Naive thymus-derived CD4-positive, alpha-beta T cell (primary cell): ENCODE measurements at regions not wholly inside any gene's neighbourhood (a gene's known extent, or its start where the extent isn't known, plus 50 kb on each side); places are given as distances from the start of the nearest gene placed in this dataset.

Experiments
- ATAC-seq: fragments of 150-1000 bp; cut with Tn5 transposase; 2 replicates; pipeline ENCODE4 v1.10.0; 2021; ENCODE audit warnings: mild to moderate bottlenecking, moderate library complexity
- CTCF ChIA-PET: fragments of 350-600 bp; sonication (Branson Sonifier 250); formaldehyde crosslinking; loops from one replicate; lab custom pipeline; 2021; ENCODE audit warnings: antibody characterized with exemption; lab: Charles Lee
- POLR2A ChIA-PET: fragments of 350-600 bp; sonication (Branson Sonifier 250); formaldehyde crosslinking; loops from one replicate; lab custom pipeline; 2021; ENCODE audit warnings: antibody characterized with exemption, inconsistent platforms; lab: Charles Lee
- DNase-seq, 9 donors: peaks; one replicate each; pipeline versions ENCODE4 v3.0.0 to v3.0.0-alpha.2; 2020 to 2022; ENCODE audit warnings: mixed read lengths in 1 of 9
- H3K27ac ChIP-seq: one replicate; pipeline ENCODE4 v1.7.0; 2013; ENCODE audit warnings: mild to moderate bottlenecking, low read depth, low read length, moderate library complexity
- H3K27me3 ChIP-seq, 2 donors: one replicate each; pipeline ENCODE4 v1.7.0; 2013; ENCODE audit warnings: low read length in 2 of 2, mild to moderate bottlenecking in 2 of 2, moderate library complexity in 2 of 2; ENCODE audit not compliant: control insufficient read depth in 2 of 2, insufficient read depth in 2 of 2
- H3K36me3 ChIP-seq, 3 experiments: 1 replicate in 2 of 3; 2 replicates in 1 of 3; pipeline ENCODE4 v1.7.0; 2013; ENCODE audit warnings: low read length in 3 of 3, mild to moderate bottlenecking in 3 of 3, moderate library complexity in 1 of 3; ENCODE audit not compliant: insufficient read depth in 3 of 3, control insufficient read depth in 2 of 3
- H3K4me1 ChIP-seq, 2 donors: one replicate each; pipeline ENCODE4 v1.7.0; 2013; ENCODE audit warnings: low read length in 2 of 2, mild to moderate bottlenecking in 2 of 2, moderate library complexity in 1 of 2; ENCODE audit not compliant: control insufficient read depth in 2 of 2, insufficient read depth in 2 of 2
- H3K4me3 ChIP-seq: 2 replicates; pipeline ENCODE4 v1.7.0; 2013; ENCODE audit warnings: mild to moderate bottlenecking, low read length
- H3K9me3 ChIP-seq, 3 experiments: 1 replicate in 2 of 3; 2 replicates in 1 of 3; pipeline ENCODE4 v1.7.0; 2013; ENCODE audit warnings: low read length in 3 of 3; ENCODE audit not compliant: control insufficient read depth in 2 of 3
- H3K27ac Mint-ChIP-seq, 9 donors: one replicate each; pipeline ENCODE4 v1.8.0; 2020 to 2022; ENCODE audit warnings: mixed read lengths in 9 of 9, mild to moderate bottlenecking in 8 of 9, moderate library complexity in 5 of 9, inconsistent platforms in 2 of 9
- H3K27me3 Mint-ChIP-seq, 5 donors: one replicate each; pipeline ENCODE4 v1.8.0; 2021 to 2022; ENCODE audit warnings: mixed read lengths in 5 of 5, mild to moderate bottlenecking in 1 of 5
- H3K36me3 Mint-ChIP-seq, 5 donors: one replicate each; pipeline ENCODE4 v1.8.0; 2020 to 2022; ENCODE audit warnings: mixed read lengths in 5 of 5, mild to moderate bottlenecking in 3 of 5, inconsistent platforms in 1 of 5
- H3K4me1 Mint-ChIP-seq, 7 donors: one replicate each; pipeline ENCODE4 v1.8.0; 2020 to 2022; ENCODE audit warnings: mixed read lengths in 7 of 7, mild to moderate bottlenecking in 3 of 7, inconsistent platforms in 1 of 7
- H3K4me3 Mint-ChIP-seq, 10 donors: one replicate each; pipeline ENCODE4 v1.8.0; 2020 to 2022; ENCODE audit warnings: mild to moderate bottlenecking in 10 of 10, mixed read lengths in 10 of 10, moderate library complexity in 6 of 10, inconsistent platforms in 2 of 10
- H3K9me3 Mint-ChIP-seq, 11 donors: one replicate each; pipeline ENCODE4 v1.8.0; 2020 to 2022; ENCODE audit warnings: mixed read lengths in 11 of 11, mild to moderate bottlenecking in 4 of 11, inconsistent platforms in 1 of 11, moderate library complexity in 1 of 11
- intact Hi-C, 2 donors: fragments of 100-400 bp; cut with micrococcal nuclease; formaldehyde crosslinking; loops; one replicate each; pipeline ENCODE4 v1.15.1; 2023

DNA sequence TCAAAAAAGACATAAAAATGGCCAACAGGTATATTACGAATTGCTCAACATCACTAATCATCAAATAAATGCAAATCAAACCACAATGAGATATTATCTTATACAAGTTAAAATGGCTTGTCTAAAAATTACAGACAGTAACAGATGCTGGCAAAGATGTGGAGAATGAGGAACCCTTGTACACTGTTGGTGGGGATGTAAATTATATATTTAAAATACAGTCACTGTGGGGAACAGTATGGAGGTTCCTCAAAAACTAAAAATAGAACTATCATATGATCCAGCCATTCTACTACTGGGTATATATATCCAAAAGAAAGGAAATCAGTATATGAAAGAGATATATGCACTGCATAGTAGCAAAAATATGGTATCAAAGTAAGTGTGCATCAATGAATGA lies 1037.2 kb upstream of the B3GALT2 start:
- Histone ChIP-seq H3K4me3 (no peak overlapping the region), H3K4me1 (peaks cover 6 to 10% of the 10 kb centered on the region in 2 donors), H3K27me3 (no peaks in the 10 kb centered on the region), H3K9me3 (no peaks in the 10 kb centered on the region), H3K27ac (no peak overlapping the region), H3K36me3 (no peaks in the 10 kb centered on the region)
- no peak for DNase-seq
- Mint-ChIP-seq H3K4me3 (no peak overlapping the region), H3K36me3 (peaks cover 0 to 6% (median 4%) of the 10 kb centered on the region in 5 donors), H3K4me1 (peaks cover 5 to 25% (median 19%) of the 10 kb centered on the region in 7 donors), H3K9me3 (peaks cover 0 to 4% (median 0%) of the 10 kb centered on the region in 11 donors), H3K27ac (no peak overlapping the region), H3K27me3 (no peaks in the 10 kb centered on the region)
- intact Hi-C loops = no loop called here
- ATAC-seq = no peak
- CTCF ChIA-PET = no interaction called here
- POLR2A ChIA-PET = no interaction called here

DNA sequence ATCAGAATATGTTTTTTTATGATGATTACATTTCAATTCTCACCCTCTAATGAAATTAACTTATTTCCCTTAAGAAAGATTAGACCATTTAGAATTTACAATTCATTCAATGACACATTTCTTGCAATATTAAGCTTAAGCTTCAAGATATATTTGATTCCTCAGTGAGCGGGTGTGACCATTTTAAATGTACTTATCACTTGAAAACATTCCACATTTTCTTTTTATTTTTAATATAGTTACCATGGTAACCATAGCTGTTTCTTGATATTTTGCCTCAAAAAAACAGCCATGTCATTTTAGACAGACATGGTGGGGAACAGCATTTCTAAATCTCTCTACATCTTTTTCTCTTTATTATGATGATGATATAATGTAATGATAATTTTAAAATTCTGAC lies 1029.0 kb upstream of the B3GALT2 start:
- no peak for ATAC-seq
- no peak overlapping the region for H3K27ac Mint-ChIP-seq
- ChIA-PET CTCF (no interaction called here), POLR2A (interaction anchor here (1.1 kb wide), 1 partner anchor 12 kb away, joined by 5 read pairs; no protein-coding TSS in a partner anchor)
- Histone ChIP-seq H3K9me3 (no peaks in the 10 kb centered on the region), H3K4me1 (no peaks in the 10 kb centered on the region), H3K4me3 (no peak overlapping the region), H3K36me3 (no peaks in the 10 kb centered on the region), H3K27me3 (no peaks in the 10 kb centered on the region), H3K27ac (no peak overlapping the region)
- peaks cover 0 to 4% (median 0%) of the 10 kb centered on the region in 11 donors for H3K9me3 Mint-ChIP-seq
- H3K4me1 Mint-ChIP-seq = peaks cover 0 to 1% (median 0%) of the 10 kb centered on the region in 7 donors
- H3K36me3 Mint-ChIP-seq = peaks cover 0 to 6% (median 3%) of the 10 kb centered on the region in 5 donors
- H3K27me3 Mint-ChIP-seq = no peaks in the 10 kb centered on the region
- DNase-seq = no peak
- no peak overlapping the region for H3K4me3 Mint-ChIP-seq
- intact Hi-C loops = no loop called here

DNA sequence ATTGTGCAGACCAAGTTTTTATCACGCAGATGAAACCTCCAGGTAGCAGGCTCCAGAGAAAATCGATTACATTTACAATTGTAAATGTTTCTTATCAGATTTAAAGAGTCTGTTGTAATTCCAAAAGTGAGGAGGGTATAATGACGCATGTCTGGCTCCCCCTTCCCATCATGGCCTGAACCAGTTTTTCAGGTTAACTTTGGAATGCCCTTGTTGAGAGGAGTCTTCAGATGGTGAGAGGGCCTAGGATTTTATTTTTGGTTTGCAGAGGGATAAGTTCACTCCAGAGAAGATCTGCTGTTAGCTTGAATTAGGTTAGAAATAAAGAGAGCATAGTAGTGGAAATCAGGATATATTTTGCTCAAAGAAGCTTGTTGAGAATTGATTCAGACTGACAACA lies 1028.3 kb upstream of the B3GALT2 start:
- Mint-ChIP-seq H3K36me3 (peaks cover 0 to 6% (median 3%) of the 10 kb centered on the region in 5 donors), H3K9me3 (peaks cover 0 to 4% (median 0%) of the 10 kb centered on the region in 11 donors), H3K27me3 (no peaks in the 10 kb centered on the region), H3K27ac (no peak overlapping the region), H3K4me1 (peaks cover 0 to 1% (median 0%) of the 10 kb centered on the region in 7 donors), H3K4me3 (no peak overlapping the region)
- no peak for DNase-seq
- Histone ChIP-seq H3K27me3 (no peaks in the 10 kb centered on the region), H3K9me3 (no peaks in the 10 kb centered on the region), H3K4me1 (no peaks in the 10 kb centered on the region), H3K36me3 (no peaks in the 10 kb centered on the region), H3K4me3 (no peak overlapping the region), H3K27ac (no peak overlapping the region)
- CTCF ChIA-PET = interaction anchor here (0.5 kb wide), 1 partner anchor 19 kb away, joined by 4 read pairs; no protein-coding TSS in a partner anchor
- intact Hi-C loops = no loop called here
- POLR2A ChIA-PET = interaction anchor here (1.1 kb wide), 1 partner anchor 13 kb away, joined by 5 read pairs; no protein-coding TSS in a partner anchor
- no peak for ATAC-seq

DNA sequence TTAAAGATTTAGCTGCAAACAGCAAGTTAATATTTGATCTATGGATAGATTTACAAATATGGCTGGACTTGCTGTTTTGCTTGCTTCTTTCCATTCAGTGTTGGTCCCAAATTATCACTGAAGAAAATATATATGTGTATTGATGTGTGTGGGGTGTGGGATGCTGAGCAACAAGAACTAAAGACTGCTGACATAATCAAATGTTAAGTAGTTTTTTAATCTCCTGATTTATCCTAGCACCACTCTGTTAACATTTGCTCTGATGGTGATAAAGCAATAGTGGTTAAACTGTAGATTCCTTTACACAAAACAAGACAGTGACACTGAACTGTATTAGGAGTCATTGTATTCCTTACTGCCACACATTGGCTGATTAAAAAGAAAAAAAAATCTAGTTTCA lies 1023.5 kb upstream of the B3GALT2 start:
- H3K9me3 Mint-ChIP-seq = peaks cover 0 to 4% (median 0%) of the 10 kb centered on the region in 11 donors
- ATAC-seq (no peak), DNase-seq (no peak)
- no peak overlapping the region for H3K27ac Mint-ChIP-seq
- CTCF ChIA-PET = no interaction called here
- Histone ChIP-seq H3K9me3 (no peaks in the 10 kb centered on the region), H3K4me1 (no peaks in the 10 kb centered on the region), H3K27ac (no peak overlapping the region), H3K4me3 (no peak overlapping the region), H3K27me3 (no peaks in the 10 kb centered on the region), H3K36me3 (no peaks in the 10 kb centered on the region)
- intact Hi-C loops = no loop called here
- H3K4me1 Mint-ChIP-seq = peaks cover 0 to 4% (median 0%) of the 10 kb centered on the region in 7 donors
- no peaks in the 10 kb centered on the region for H3K36me3 Mint-ChIP-seq
- POLR2A ChIA-PET = no interaction called here
- peaks cover 0 to 3% (median 0%) of the 10 kb centered on the region in 5 donors for H3K27me3 Mint-ChIP-seq
- no peak overlapping the region for H3K4me3 Mint-ChIP-seq

DNA sequence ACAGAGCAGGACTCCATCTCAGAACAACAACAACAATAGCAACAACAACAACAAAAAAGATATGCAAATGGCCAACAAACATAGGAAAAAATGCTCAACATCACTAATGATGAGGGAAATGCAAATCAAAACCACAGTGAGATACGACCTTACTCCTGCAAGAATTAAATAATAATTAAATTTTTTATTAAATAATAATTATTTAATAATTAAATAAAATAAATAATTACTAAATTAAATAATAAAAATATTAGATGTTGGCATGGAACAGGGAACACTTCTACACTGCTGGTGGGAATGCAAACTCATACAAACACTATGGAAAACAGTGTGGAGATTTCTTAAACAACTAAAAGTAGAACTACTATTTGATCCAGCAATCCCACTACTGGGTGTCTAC lies 1022.3 kb upstream of the B3GALT2 start:
- H3K9me3 ChIP-seq = no peaks in the 10 kb centered on the region
- H3K4me3 ChIP-seq = no peak overlapping the region
- DNase-seq = no peak
- no peak overlapping the region for H3K27ac Mint-ChIP-seq
- ChIA-PET POLR2A (no interaction called here), CTCF (no interaction called here)
- no peaks in the 10 kb centered on the region for H3K36me3 ChIP-seq
- no peaks in the 10 kb centered on the region for H3K27me3 ChIP-seq
- H3K27me3 Mint-ChIP-seq = peaks cover 0 to 3% (median 0%) of the 10 kb centered on the region in 5 donors
- H3K4me1 Mint-ChIP-seq = peaks cover 0 to 4% (median 0%) of the 10 kb centered on the region in 7 donors
- ATAC-seq = no peak
- H3K9me3 Mint-ChIP-seq = peaks cover 0 to 4% (median 0%) of the 10 kb centered on the region in 11 donors
- no peaks in the 10 kb centered on the region for H3K4me1 ChIP-seq
- H3K36me3 Mint-ChIP-seq = no peaks in the 10 kb centered on the region
- H3K4me3 Mint-ChIP-seq = no peak overlapping the region
- intact Hi-C loops = no loop called here
- H3K27ac ChIP-seq = no peak overlapping the region

DNA sequence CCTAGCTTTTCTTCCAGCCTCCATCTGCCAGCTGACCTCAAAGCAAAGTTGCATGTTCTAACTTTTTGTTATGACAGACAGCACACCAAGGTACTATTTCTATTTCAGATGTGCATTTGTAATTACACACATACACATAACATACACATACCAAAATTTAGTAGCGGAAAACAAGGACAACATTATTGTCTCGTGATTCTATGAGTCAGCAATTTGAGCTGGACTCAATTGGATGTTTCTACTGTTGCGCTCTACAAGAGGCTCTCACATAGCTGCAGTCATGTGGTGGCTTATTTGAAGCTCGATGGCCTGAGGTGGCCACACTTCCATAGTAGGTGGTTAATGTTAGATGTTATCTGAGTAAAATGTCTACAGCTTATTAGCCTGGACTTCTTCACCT lies 1010.1 kb upstream of the B3GALT2 start:
- ATAC-seq (no peak), DNase-seq (no peak)
- POLR2A ChIA-PET = interaction anchor here (0.6 kb wide), 1 partner anchor 18 kb away, joined by 3 read pairs; no protein-coding TSS in a partner anchor
- H3K4me3 Mint-ChIP-seq = no peak overlapping the region
- peaks cover 0 to 3% (median 0%) of the 10 kb centered on the region in 5 donors for H3K36me3 Mint-ChIP-seq
- Histone ChIP-seq H3K36me3 (no peaks in the 10 kb centered on the region), H3K9me3 (no peaks in the 10 kb centered on the region), H3K4me3 (no peak overlapping the region), H3K4me1 (no peaks in the 10 kb centered on the region), H3K27me3 (no peaks in the 10 kb centered on the region), H3K27ac (no peak overlapping the region)
- CTCF ChIA-PET = no interaction called here
- intact Hi-C loops = loop anchor here in 1 of 2 donors (5.0 kb wide), 1 partner anchor 84 kb away; no protein-coding TSS in a partner anchor
- H3K9me3 Mint-ChIP-seq = no peaks in the 10 kb centered on the region
- peaks cover 0 to 2% (median 0%) of the 10 kb centered on the region in 7 donors for H3K4me1 Mint-ChIP-seq
- no peak overlapping the region for H3K27ac Mint-ChIP-seq
- no peaks in the 10 kb centered on the region for H3K27me3 Mint-ChIP-seq

DNA sequence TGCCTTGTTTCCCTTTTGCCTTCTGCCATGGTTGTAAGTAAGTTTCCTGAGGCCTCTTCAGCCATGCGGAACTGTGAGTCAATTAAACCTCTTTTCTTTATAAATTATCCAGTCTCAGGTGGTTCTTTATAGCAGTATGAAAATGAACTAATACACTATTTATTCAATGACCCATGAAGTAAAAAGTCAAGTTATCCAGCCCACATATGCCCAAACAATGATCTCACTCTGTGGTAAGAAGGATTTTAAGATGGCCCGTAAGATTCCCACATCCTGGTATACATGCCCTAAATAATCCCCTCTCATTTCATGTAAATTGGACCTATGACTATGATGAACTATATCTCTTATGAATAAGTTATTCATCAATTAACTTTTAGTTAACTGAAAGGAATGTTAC lies 1008.3 kb upstream of the B3GALT2 start:
- no peaks in the 10 kb centered on the region for H3K4me1 ChIP-seq
- no peak overlapping the region for H3K27ac ChIP-seq
- CTCF ChIA-PET = no interaction called here
- no peaks in the 10 kb centered on the region for H3K9me3 Mint-ChIP-seq
- no peaks in the 10 kb centered on the region for H3K27me3 Mint-ChIP-seq
- peaks cover 0 to 3% (median 0%) of the 10 kb centered on the region in 5 donors for H3K36me3 Mint-ChIP-seq
- intact Hi-C loops = loop anchor here in 1 of 2 donors (5.0 kb wide), 1 partner anchor 82 kb away; no protein-coding TSS in a partner anchor
- no peak overlapping the region for H3K4me3 Mint-ChIP-seq
- H3K4me1 Mint-ChIP-seq = no peaks in the 10 kb centered on the region
- POLR2A ChIA-PET = no interaction called here
- no peaks in the 10 kb centered on the region for H3K27me3 ChIP-seq
- peak overlapping the region in 1 of 9 donors; percentile 28 for H3K27ac Mint-ChIP-seq
- H3K9me3 ChIP-seq = no peaks in the 10 kb centered on the region
- H3K4me3 ChIP-seq = no peak overlapping the region
- DNase-seq (no peak), ATAC-seq (no peak)
- no peaks in the 10 kb centered on the region for H3K36me3 ChIP-seq
